HEK293T (cell line): ENCODE measurements at regions not wholly inside any gene's neighbourhood (a gene's known extent, or its start where the extent isn't known, plus 50 kb on each side); places are given as distances from the start of the nearest gene placed in this dataset.

Experiments
- CTCF ChIA-PET: fragments of 350-600 bp; formaldehyde crosslinking; extraction: SDS; loops from one replicate; lab custom pipeline; 2021; ENCODE audit warnings: antibody characterized with exemption, inconsistent platforms; lab: Yijun Ruan, JAX
- POLR2A ChIA-PET: fragments of 350-600 bp; formaldehyde crosslinking; extraction: SDS; loops from one replicate; lab custom pipeline; 2020; ENCODE audit warnings: antibody characterized with exemption, inconsistent platforms; lab: Yijun Ruan, JAX
- DNase-seq: peaks from one replicate; pipeline ENCODE4 v3.0.0; 2012; ENCODE audit warnings: mixed read lengths; ENCODE audit errors: extremely low spot score
- ARNT ChIP-seq: fragments of 450-650 bp; IDR thresholded peaks from 2 replicates; pipeline ENCODE4 v1.6.1; 2017; ENCODE audit warnings: mild to moderate bottlenecking
- BHLHE40 ChIP-seq: fragments of 450-650 bp; IDR thresholded peaks from 2 replicates; pipeline ENCODE4 v1.6.1; 2016; ENCODE audit warnings: mild to moderate bottlenecking, moderate library complexity, borderline replicate concordance
- CTBP1 ChIP-seq: fragments of 450-650 bp; IDR thresholded peaks from 2 replicates; pipeline ENCODE4 v1.6.1; 2016; ENCODE audit warnings: borderline replicate concordance
- ELF4 ChIP-seq: fragments of 450-650 bp; IDR thresholded peaks from 2 replicates; pipeline ENCODE4 v1.6.1; 2017; ENCODE audit warnings: antibody characterized with exemption
- FOXA1 ChIP-seq: fragments of 450-650 bp; IDR thresholded peaks from 2 replicates; pipeline ENCODE4 v1.6.1; 2016; ENCODE audit warnings: mild to moderate bottlenecking
- FOXK2 ChIP-seq: fragments of 450-650 bp; IDR thresholded peaks from 2 replicates; pipeline ENCODE4 v1.6.1; 2016; ENCODE audit warnings: mild to moderate bottlenecking
- FOXM1 ChIP-seq: fragments of 450-650 bp; IDR thresholded peaks from 2 replicates; pipeline ENCODE4 v1.6.1; 2017; ENCODE audit warnings: mild to moderate bottlenecking, borderline replicate concordance
- HDGF ChIP-seq: fragments of 450-650 bp; IDR thresholded peaks from 2 replicates; pipeline ENCODE4 v1.6.1; 2017; ENCODE audit warnings: antibody characterized with exemption, borderline replicate concordance
- L3MBTL2 ChIP-seq: fragments of 450-650 bp; conservative IDR thresholded peaks from 2 replicates; pipeline ENCODE4 v1.6.1; 2016; ENCODE audit warnings: mild to moderate bottlenecking
- LEF1 ChIP-seq: fragments of 450-650 bp; IDR thresholded peaks from 2 replicates; pipeline ENCODE4 v1.6.1; 2017; ENCODE audit warnings: mild to moderate bottlenecking, borderline replicate concordance
- NFRKB ChIP-seq: fragments of 450-650 bp; IDR thresholded peaks from 2 replicates; pipeline ENCODE4 v1.6.1; 2016; ENCODE audit warnings: mild to moderate bottlenecking, moderate library complexity
- PKNOX1 ChIP-seq: fragments of 450-650 bp; IDR thresholded peaks from 2 replicates; pipeline ENCODE4 v1.6.1; 2016
- SP1 ChIP-seq: fragments of 450-650 bp; IDR thresholded peaks from 2 replicates; pipeline ENCODE4 v1.6.1; 2017
- SUZ12 ChIP-seq: fragments of 450-650 bp; IDR thresholded peaks from 2 replicates; pipeline ENCODE4 v1.6.1; 2016; ENCODE audit warnings: mild to moderate bottlenecking
- TARDBP ChIP-seq: fragments of 450-650 bp; IDR thresholded peaks from 2 replicates; pipeline ENCODE4 v1.6.1; 2016
- ZNF384 ChIP-seq: fragments of 450-650 bp; IDR thresholded peaks from 2 replicates; pipeline ENCODE4 v1.6.1; 2016

- CTCF ChIA-PET = no interaction called here
- no peak for DNase-seq
- TF ChIP-seq LEF1 (no peak), SUZ12 (no peak), BHLHE40 (no peak), FOXA1 (no peak), ELF4 (no peak), CTBP1 (no peak), HDGF (no peak), TARDBP (no peak), FOXK2 (no peak), PKNOX1 (no peak), NFRKB (no peak), FOXM1 (no peak), SP1 (no peak), ZNF384 (no peak)
- POLR2A ChIA-PET = no interaction called here
These were observed 174.6 kb upstream of the SPEF2 start for GRCh38 chr5:35442885-35443639.

GRCh38 chr5:35440409-35440808 lies 177.3 kb upstream of the SPEF2 start:
- DNase-seq = no peak
- TF ChIP-seq HDGF = no peak
- no peak for TF ChIP-seq FOXM1
- no peak for TF ChIP-seq SP1
- no peak for TF ChIP-seq LEF1
- no peak for TF ChIP-seq SUZ12
- no peak for TF ChIP-seq BHLHE40
- no peak for TF ChIP-seq FOXK2
- TF ChIP-seq TARDBP = no peak
- TF ChIP-seq CTBP1 = no peak
- no peak for TF ChIP-seq L3MBTL2
- TF ChIP-seq FOXA1 = no peak
- no peak for TF ChIP-seq ZNF384
- no peak for TF ChIP-seq ELF4
- TF ChIP-seq ARNT = no peak
- ChIA-PET CTCF (no interaction called here), POLR2A (no interaction called here)

GRCh38 chr5:35438786-35439185 lies 178.9 kb upstream of the SPEF2 start:
- no peak for TF ChIP-seq SUZ12
- no peak for TF ChIP-seq SP1
- no peak for TF ChIP-seq PKNOX1
- no peak for TF ChIP-seq FOXA1
- TF ChIP-seq FOXK2 = no peak
- no peak for TF ChIP-seq NFRKB
- TF ChIP-seq FOXM1 = no peak
- no peak for DNase-seq
- ChIA-PET POLR2A (no interaction called here), CTCF (no interaction called here)

- TF ChIP-seq FOXM1 (no peak), CTBP1 (no peak), SUZ12 (no peak), ARNT (no peak), NFRKB (no peak), FOXK2 (no peak), SP1 (no peak)
- DNase-seq = no peak
- POLR2A ChIA-PET = no interaction called here
- CTCF ChIA-PET = no interaction called here
These were observed 179.4 kb upstream of the SPEF2 start for GRCh38 chr5:35438288-35438687.

- ChIA-PET POLR2A (no interaction called here), CTCF (interaction anchor here (0.6 to 1.4 kb wide), 8 partner anchors 10 to 278 kb away, joined by 3 to 6 read pairs (median 4); no protein-coding TSS in a partner anchor)
- DNase-seq = peak; percentile 25
- no peak for TF ChIP-seq PKNOX1
- no peak for TF ChIP-seq FOXM1
- TF ChIP-seq TARDBP = no peak
- no peak for TF ChIP-seq L3MBTL2
- no peak for TF ChIP-seq LEF1
- TF ChIP-seq ARNT = no peak
- TF ChIP-seq BHLHE40 = no peak
- no peak for TF ChIP-seq HDGF
- no peak for TF ChIP-seq NFRKB
- no peak for TF ChIP-seq ELF4
- TF ChIP-seq ZNF384 = no peak
- no peak for TF ChIP-seq SP1
- TF ChIP-seq SUZ12 = no peak
- TF ChIP-seq FOXA1 = no peak
- no peak for TF ChIP-seq FOXK2
- TF ChIP-seq CTBP1 = no peak
These were observed 181.1 kb upstream of the SPEF2 start for GRCh38 chr5:35436400-35437057.
